NCI-H526 treated with DMSO at 0.1 percent for 48 hours (cell line): ENCODE measurements at regions not wholly inside any gene's neighbourhood (a gene's known extent, or its start where the extent isn't known, plus 50 kb on each side); places are given as distances from the start of the nearest gene placed in this dataset.
"Not testable (repeated sequence)": the region's sequence is repeated elsewhere in the genome, so short reads cannot be mapped to it uniquely, and the experiment has no call there.

Experiments
- DNase-seq: peaks from one replicate; lab custom pipeline; 2025; lab: John Stamatoyannopoulos, UW

GRCh38 chr2:8500124-8501054 lies 181.5 kb upstream of the ID2 start:
- no peak for DNase-seq

GRCh38 chr2:8501061-8501720 lies 180.7 kb upstream of the ID2 start:
- DNase-seq: no peak

GRCh38 chr2:8502316-8502715 lies 179.5 kb upstream of the ID2 start:
- no peak for DNase-seq

DNA sequence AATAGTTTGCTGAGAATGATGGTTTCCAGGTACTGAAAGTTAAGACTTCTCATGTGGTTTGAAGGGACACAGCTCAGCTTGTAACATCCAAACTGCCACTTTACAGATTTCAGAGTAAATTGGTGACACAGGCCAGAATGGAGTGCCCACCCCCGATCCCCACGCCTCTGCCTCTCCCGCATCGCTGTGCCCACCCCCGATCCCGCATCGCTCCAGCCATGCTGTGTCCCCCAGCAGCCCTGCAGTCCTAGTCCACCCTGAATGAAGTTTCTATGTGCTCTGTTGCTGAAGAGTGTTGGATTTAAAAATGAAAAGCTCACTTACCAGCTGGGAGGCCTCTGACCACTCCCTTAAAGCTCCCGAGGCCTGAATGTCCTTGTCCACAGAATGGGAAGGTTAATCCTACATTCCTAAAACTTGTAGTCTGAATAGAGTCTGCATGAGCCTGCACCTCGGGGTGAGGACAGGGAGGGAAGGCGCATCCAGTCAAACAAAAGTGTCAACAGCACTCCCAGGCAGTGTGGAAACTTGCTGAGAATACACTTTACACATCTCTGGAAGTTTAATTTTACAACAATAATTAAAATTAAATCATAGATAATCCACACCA lies 176.4 kb upstream of the ID2 start:
- DNase-seq: no peak

GRCh38 chr2:8506746-8507145 lies 175.1 kb upstream of the ID2 start:
- peak; percentile 92 for DNase-seq

DNA sequence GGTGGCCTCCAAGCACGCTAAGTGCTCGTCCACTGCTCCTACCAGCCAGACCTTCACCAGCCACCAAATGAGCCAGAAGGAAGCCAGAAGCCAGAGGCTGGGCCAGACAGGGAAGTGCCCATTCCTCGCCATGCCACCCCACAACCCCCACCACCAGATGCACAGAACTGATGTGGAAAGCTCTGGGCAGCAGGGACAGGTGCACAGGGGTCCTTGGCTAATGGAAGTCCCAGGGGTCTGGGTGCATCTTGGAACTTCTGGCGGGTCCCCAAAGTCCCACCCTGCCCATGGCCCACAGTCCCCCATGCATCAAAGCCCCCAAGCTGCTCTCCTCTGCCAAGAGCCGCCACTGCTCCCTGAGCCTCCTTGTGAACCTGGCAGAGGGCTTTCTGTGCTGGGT lies 173.1 kb upstream of the ID2 start:
- DNase-seq: no peak

DNA sequence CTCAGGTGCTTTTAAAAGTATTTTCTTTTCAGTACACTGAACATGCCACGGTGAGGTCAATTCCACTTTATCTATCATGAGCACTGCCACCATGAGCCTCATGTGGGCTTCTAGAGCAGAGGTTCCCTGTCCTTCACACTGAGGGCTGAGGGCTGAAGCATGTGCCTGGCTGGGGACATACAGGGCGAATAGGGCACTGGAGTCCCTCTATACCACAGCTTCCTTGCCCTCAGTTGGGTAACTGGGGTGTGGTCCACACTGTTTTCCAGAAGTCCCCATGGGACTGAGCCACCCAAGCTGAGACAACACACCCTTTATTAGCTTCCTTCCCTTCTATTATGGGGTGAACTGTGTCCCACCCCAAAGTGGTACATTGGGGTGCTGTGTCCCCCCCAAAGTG lies 172.2 kb upstream of the ID2 start:
- no peak for DNase-seq

DNA sequence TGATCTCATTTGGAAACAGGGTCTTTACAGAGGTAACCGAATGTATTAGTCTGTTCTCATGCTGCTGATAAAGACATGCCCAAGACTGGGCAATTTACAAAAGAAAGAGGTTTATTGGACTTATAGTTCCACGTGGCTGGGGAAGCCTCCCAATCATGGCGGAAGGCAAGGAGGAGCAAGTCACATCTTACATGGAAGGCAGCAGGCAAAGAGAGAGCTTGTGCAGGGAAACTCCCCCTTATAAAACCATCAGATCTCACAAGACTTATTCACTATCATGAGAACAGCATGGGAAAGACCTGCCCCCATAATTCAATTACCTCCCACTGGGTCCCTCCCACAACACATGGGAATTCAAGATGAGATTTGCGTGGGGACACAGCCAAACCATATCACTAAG lies 171.8 kb upstream of the ID2 start:
- DNase-seq: not testable (repeated sequence)

- no peak for DNase-seq
Observed at GRCh38 chr2:8510519-8510918, 171.3 kb upstream of the ID2 start.

DNA sequence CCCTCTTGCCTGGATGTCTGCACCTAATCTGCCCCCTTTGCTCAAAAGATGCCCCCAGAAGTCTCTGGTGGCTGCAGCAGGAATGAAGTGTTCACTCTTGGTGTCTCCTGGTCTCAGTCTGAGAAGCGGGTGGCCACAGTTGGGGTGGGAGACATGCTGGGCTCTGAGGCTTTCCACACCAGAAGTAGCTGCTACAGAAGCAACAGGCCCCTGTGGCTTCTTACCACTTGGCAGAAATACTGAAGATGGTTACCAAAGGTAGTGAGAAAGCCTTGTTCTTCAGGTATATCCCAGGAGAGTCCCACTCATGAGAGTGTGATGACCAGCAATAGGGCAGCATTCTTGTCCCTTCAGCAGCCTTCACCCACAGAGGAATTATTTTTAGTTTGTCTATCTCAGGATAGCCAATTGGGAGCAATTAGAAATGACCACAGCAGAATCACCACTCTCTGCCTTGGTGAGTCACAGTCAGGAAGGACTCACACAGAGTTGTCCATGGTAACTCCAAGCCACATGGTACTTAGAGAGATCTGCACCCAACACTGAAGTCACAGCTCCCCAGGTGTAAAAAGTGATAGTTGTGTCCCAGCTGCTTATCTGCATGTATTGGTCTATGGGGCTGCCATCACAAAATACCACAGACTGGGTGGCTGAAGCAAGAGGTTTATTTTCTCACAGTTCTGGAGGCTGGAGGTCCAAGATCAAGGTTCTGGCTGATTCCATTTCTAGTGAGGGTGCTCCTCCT lies 169.8 kb upstream of the ID2 start:
- DNase-seq: no peak

DNA sequence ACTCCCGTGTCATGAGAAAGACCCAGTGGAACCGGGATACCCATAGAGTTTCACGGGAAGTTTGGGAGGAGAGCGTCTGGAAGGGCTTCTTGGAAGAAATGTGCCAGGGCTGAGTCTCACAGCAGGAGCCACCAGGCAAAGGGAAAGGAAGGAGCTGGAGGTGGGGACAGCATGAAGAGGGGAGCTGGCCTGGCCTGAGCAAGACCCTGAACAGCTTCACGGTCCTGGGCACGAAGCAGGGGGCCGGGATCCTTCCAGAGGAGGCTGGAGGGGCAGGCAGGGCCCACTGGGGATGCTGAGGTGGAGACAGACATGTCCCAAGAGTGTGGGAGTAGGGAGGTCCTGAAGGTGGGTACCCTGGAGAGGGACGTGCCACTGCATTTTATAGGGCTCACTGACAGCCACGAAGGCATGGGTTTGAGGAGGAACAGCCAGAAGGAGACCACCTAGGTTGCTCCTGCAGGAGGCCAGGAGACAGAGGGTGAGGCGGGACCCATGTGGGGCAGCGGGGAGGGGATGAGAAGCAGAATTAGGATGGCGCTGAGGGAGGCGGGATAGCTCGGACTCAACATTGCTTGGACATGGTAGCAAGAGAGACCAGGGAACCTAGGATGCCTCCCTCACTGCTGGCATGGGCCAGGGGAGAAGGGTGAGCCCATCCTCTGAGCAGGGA lies 168.1 kb upstream of the ID2 start:
- DNase-seq: no peak

GRCh38 chr2:8514274-8514662 lies 167.6 kb upstream of the ID2 start:
- DNase-seq: no peak

DNA sequence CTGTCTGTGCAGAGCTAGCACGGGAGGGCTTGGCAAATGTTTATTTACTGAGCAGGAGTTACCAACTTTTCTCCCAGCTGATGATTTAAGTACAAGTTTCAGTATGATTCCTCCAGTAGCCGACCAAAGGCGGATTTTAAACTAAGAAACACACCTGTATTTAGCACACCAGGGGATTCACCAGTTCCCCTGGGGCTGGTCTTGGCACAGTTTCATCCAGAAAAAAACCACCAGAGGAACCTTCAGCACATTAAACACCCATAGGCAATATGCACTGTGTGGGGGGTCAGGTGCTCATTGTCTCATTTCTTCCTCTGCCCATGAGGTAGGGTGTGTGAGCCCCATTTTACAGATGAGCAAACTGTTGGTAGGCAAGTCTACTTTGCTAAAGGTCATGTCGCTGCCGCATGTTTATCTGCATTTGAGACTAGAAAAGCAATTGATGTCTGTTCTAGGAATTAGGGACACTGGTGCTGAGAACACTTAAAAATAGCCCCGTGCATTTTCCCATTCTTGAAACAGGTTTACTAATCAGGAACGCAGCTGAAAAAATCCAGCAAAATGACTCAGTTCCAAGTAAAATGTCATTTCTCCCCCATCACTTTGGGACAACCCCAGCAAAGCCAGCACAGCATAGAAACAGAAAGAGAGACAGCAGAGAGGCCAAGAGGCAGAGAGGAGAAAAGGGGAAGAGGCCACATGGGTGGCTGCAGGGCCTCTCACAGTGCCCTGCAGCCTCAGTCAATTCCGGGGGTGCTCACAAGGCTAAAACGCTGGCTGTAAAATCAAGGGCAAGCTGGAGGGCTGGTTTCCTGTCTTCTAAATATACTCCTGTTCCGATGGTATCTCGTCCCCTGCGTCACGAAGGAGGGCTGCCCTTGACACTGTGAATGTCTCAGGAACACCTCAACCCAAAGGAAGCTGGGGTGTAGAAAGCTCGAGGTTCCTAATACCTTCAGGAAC lies 166.8 kb upstream of the ID2 start:
- no peak for DNase-seq

DNA sequence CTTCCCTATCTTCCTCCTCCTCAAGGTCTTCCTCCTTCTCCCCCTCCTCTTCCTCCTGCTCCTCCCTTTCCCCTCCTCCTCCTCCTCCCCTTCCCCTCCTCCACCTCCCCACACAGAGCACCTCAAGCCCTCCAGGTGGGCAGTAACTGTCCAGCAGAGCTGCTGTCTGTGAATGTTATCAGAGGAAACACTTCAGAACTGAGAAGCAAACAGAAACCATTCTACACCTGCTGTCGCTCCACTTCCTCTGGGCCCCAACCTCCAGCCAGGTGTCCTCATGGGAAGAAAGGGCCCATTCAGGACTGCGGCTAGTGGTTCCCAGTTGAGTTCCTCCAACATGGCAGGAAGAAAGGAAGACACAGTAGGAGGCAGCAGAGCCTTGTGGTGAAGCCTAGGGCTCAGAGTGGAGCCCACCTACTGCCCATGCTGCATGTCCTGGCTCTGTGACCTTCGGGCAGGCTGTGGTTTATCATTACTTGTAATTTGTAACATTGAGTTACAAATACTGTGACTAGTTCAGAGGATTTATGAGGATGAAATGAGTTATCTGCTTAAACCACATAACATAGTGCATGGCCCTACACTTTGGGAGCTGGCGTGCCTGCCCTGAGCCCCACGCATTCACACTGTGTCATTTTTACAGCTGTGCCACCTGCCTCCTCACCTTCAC lies 165.9 kb upstream of the ID2 start:
- peak; percentile 49 for DNase-seq

- no peak for DNase-seq
Observed at GRCh38 chr2:8517850-8518498, 163.9 kb upstream of the ID2 start.

GRCh38 chr2:8518979-8519668 lies 162.7 kb upstream of the ID2 start:
- DNase-seq: no peak

DNA sequence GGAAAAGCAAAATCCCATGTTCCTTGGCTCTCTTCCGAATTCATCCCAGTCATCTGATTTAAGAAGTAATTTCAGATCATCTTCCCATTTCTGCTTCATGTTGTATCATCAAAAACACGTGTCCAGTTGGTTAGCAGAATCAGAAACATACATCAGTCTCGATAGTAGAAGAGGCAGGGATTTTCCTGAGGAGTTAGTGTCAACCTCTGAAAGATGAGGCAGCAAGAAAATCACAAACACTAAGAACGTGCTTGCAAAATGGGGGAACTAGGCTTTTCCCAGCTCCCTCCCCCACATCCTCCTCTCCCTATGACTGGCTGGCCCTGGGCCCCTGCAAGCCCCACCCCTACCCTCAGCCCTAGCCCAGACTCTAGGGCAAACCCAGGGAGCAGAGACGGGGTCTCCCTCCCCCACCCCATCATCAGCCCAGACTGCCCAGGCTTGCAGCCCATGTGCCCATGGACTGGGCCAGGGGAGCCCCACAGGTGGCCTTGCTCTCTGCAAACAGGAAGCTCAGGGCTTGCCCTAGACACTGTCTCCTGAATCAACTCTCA lies 161.0 kb upstream of the ID2 start:
- no peak for DNase-seq

GRCh38 chr2:8522687-8523086 lies 159.2 kb upstream of the ID2 start:
- DNase-seq: no peak

- no peak for DNase-seq
Observed at GRCh38 chr2:8524388-8524787, 157.5 kb upstream of the ID2 start.
